SK-N-SH (cell line): ENCODE measurements at regions not wholly inside any gene's neighbourhood (a gene's known extent, or its start where the extent isn't known, plus 50 kb on each side); places are given as distances from the start of the nearest gene placed in this dataset.

Experiments used
- CTCF ChIA-PET: fragments of 300-600, 350-600 bp; formaldehyde crosslinking; extraction: SDS; loops from one replicate; lab custom pipeline; 2021; lab: Yijun Ruan, JAX
- POLR2A ChIA-PET: fragments of 350-600 bp; sonication (Branson Sonifier 250); formaldehyde crosslinking; extraction: SDS; loops from one replicate; lab custom pipeline; 2020; ENCODE audit warnings: antibody characterized with exemption, inconsistent platforms; lab: Yijun Ruan, JAX
- DNase-seq: peaks from one replicate; pipeline ENCODE4 v3.0.0; 2012
- H2AFZ ChIP-seq: fragments of 200-600 bp; sonication (generic); 2 replicates; pipeline ENCODE4 v1.8.1; 2016; ENCODE audit warnings: antibody characterized with exemption, mild to moderate bottlenecking, low read depth
- H3F3A ChIP-seq: fragments of 200-600 bp; sonication (generic); replicated peaks from 2 replicates; pipeline ENCODE3; 2016; ENCODE audit warnings: antibody characterized with exemption, mild to moderate bottlenecking; ENCODE audit not compliant: insufficient read depth
- H3K27ac ChIP-seq, 2 experiments: fragments of 200-500 bp in 1 of 2; fragments of 200-600 bp in 1 of 2; sonication (Bioruptor generic) in 1 of 2; sonication (generic), shearing (Covaris generic) in 1 of 2; 2 replicates each; pipeline versions ENCODE4 v1.5.1 to v1.6.1; 2014 to 2016; ENCODE audit warnings: low read depth in 2 of 2, inconsistent platforms in 1 of 2, low read length in 1 of 2, mild to moderate bottlenecking in 1 of 2, mixed read lengths in 1 of 2
- H3K27me3 ChIP-seq: fragments of 200-600 bp; sonication (generic), shearing (Covaris generic); 2 replicates; pipeline ENCODE4 v1.6.1; 2016; ENCODE audit warnings: mixed run types; ENCODE audit not compliant: insufficient read depth
- H3K36me3 ChIP-seq, 2 experiments: fragments of 200-500 bp in 1 of 2; fragments of 200-600 bp in 1 of 2; sonication (Bioruptor generic) in 1 of 2; sonication (generic) in 1 of 2; replicated peaks in 1 of 2; 2 replicates each; pipeline versions ENCODE3 to v1.5.1; 2014 to 2016; ENCODE audit warnings: low read length in 1 of 2, mild to moderate bottlenecking in 1 of 2; ENCODE audit not compliant: insufficient read depth in 2 of 2, control insufficient read depth in 1 of 2
- H3K4me1 ChIP-seq, 2 experiments: fragments of 200-500 bp in 1 of 2; fragments of 200-600 bp in 1 of 2; sonication (Bioruptor generic) in 1 of 2; sonication (generic), shearing (Covaris generic) in 1 of 2; 2 replicates each; pipeline versions ENCODE4 v1.5.1 to v1.6.1; 2014 to 2016; ENCODE audit warnings: low read depth in 1 of 2, low read length in 1 of 2, mixed run types in 1 of 2; ENCODE audit not compliant: insufficient read depth in 2 of 2, control insufficient read depth in 1 of 2
- H3K4me2 ChIP-seq: fragments of 200-600 bp; sonication (generic), shearing (Covaris generic); 2 replicates; pipeline ENCODE4 v1.6.1; 2017; ENCODE audit warnings: mixed run types
- H3K4me3 ChIP-seq, 2 experiments: fragments of 200-500 bp in 1 of 2; fragments of 200-600 bp in 1 of 2; sonication (Bioruptor generic) in 1 of 2; sonication (generic), shearing (Covaris generic) in 1 of 2; 2 replicates each; pipeline versions ENCODE4 v1.5.1 to v1.8.1; 2014 to 2016; ENCODE audit warnings: low read depth in 2 of 2, inconsistent platforms in 1 of 2, low read length in 1 of 2, mild to moderate bottlenecking in 1 of 2, mixed read lengths in 1 of 2, moderate library complexity in 1 of 2
- H3K79me2 ChIP-seq: fragments of 200-600 bp; sonication (generic); 2 replicates; pipeline ENCODE4 v1.8.1; 2017; ENCODE audit warnings: mild to moderate bottlenecking; ENCODE audit not compliant: insufficient read depth
- H3K9ac ChIP-seq: fragments of 200-600 bp; sonication (generic); 2 replicates; pipeline ENCODE4 v1.6.1; 2017; ENCODE audit warnings: mixed run types
- H3K9me2 ChIP-seq: fragments of 200-600 bp; sonication (generic); 2 replicates; pipeline ENCODE4 v1.6.1; 2017; ENCODE audit warnings: mixed run types
- H3K9me3 ChIP-seq: fragments of 200-600 bp; sonication (generic); 2 replicates; pipeline ENCODE4 v1.6.1; 2017; ENCODE audit warnings: mixed run types, mild to moderate bottlenecking, moderate library complexity
- H4K20me1 ChIP-seq: fragments of 200-600 bp; sonication (generic); 2 replicates; pipeline ENCODE4 v1.6.1; 2017; ENCODE audit warnings: mild to moderate bottlenecking, mixed run types; ENCODE audit not compliant: insufficient read depth
- FOSL2 ChIP-seq: IDR thresholded peaks from 2 replicates; pipeline ENCODE4 v1.4.0; 2012; ENCODE audit warnings: low read depth, mild to moderate bottlenecking, moderate library complexity, borderline replicate concordance
- IRF3 ChIP-seq: fragments of 150-350 bp; IDR thresholded peaks from 2 replicates; pipeline ENCODE4 v1.6.1; 2016; ENCODE audit warnings: mild to moderate bottlenecking, low read depth, low read length
- RXRA ChIP-seq: IDR thresholded peaks from 2 replicates; pipeline ENCODE4 v1.4.0; 2012; ENCODE audit warnings: low read depth, mild to moderate bottlenecking, borderline replicate concordance
- SMC3 ChIP-seq: IDR thresholded peaks from 2 replicates; pipeline ENCODE4 v1.6.1; 2012; ENCODE audit warnings: low read depth, low read length, improper control_type of control experiment
- TCF12 ChIP-seq: IDR thresholded peaks from 2 replicates; pipeline ENCODE4 v1.4.0; 2012
- TEAD4 ChIP-seq: IDR thresholded peaks from 2 replicates; pipeline ENCODE4 v1.4.0; 2012; ENCODE audit warnings: mild to moderate bottlenecking, borderline replicate concordance; ENCODE audit not compliant: insufficient read depth
- YY1 ChIP-seq: IDR thresholded peaks from 2 replicates; pipeline ENCODE4 v1.4.0; 2012; ENCODE audit warnings: low read depth, mild to moderate bottlenecking
- WGBS: methylation state at CpG from one replicate; pipeline ENCODE4 v1.1.6; 2017; ENCODE audit warnings: low lambda C conversion rate; 5-methylcytosine and 5-hydroxymethylcytosine counted together
- TF ChIP-seq, protein P1 (sequence below): fragments of 150-350 bp; IDR thresholded peaks from 2 replicates; pipeline ENCODE4 v1.6.1; 2017; ENCODE audit warnings: antibody characterized with exemption, low read length, low read depth, borderline replicate concordance

GRCh38 chr2:120445449-120446143 is 99.7 kb downstream of the INHBB start:
- TF ChIP-seq YY1 (no peak), FOSL2 (no peak)
- TF ChIP-seq, protein P1, sequence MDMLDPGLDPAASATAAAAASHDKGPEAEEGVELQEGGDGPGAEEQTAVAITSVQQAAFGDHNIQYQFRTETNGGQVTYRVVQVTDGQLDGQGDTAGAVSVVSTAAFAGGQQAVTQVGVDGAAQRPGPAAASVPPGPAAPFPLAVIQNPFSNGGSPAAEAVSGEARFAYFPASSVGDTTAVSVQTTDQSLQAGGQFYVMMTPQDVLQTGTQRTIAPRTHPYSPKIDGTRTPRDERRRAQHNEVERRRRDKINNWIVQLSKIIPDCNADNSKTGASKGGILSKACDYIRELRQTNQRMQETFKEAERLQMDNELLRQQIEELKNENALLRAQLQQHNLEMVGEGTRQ: no peak
- Histone ChIP-seq H3K79me2 (no peaks in the 10 kb centered on the region), H3K4me3 (no peak overlapping the region), H3K9ac (no peak overlapping the region), H3K4me2 (no peak overlapping the region), H3K9me3 (no peaks in the 10 kb centered on the region), H3K27me3 (peaks cover 33% of the 10 kb centered on the region; the same call in 1 of the 2 replicates), H3F3A (no peaks in the 10 kb centered on the region), H3K27ac (no peak overlapping the region), H3K9me2 (no peaks in the 10 kb centered on the region), H4K20me1 (no peaks in the 10 kb centered on the region), H3K4me1 (no peaks in the 10 kb centered on the region; a peak in 1 of 4 replicates), H3K36me3 (no peaks in the 10 kb centered on the region), H2AFZ (no peak overlapping the region)
- DNase-seq: no peak
- ChIA-PET CTCF (interaction anchor here (2.0 kb wide), 1 partner anchor 102 kb away, joined by 4 read pairs; no protein-coding TSS in a partner anchor), POLR2A (no interaction called here)
- 67% methylated on average over 7 of the region's 7 CpGs for WGBS

DNA sequence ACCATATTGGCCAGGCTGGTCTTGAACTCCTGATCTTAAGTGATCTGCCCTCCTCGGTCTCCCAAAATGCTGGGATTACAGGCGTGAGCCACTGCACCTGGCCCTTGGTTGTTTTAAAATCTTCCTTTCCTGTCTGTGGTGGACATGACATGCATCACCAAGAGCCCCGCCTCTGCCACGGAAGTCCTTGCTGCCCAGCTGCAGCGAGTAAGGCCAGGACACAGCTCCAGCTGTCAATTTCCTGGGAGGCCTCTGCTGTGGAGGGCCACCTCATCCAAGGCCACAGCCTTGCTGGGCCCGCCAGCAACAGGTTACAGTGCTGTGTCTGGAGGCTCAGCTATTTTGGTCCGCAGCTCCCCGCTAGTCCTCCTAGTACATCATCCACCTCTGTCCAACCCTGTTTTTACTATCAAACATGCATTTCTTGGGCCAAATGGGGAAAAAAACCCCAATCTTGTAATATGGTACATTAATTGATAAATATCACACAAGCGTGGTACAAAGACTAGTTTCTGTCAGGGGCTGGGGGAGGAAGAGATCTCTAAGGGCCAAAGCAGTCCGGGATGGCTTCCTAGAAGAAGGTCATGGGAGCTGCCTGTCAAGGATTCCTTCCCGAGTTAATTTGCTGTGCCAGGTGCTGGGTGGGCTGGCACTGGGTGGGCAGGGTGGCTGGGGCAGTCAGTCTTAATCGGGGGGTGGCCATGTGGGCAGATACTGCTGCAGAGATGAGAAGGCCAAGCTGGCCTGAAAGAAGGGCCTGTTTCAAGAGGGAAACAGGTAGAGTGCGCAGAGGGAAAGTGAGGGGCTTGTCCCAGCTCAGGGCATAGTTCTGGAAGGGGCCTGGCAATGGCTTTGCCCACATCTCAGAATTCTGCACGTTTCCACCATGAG is 100.5 kb downstream of the INHBB start:
- Histone ChIP-seq H3K4me1 (no peaks in the 10 kb centered on the region; a peak in 1 of 4 replicates), H3K36me3 (no peaks in the 10 kb centered on the region), H2AFZ (no peak overlapping the region), H3K27ac (no peak overlapping the region), H3K27me3 (peaks cover 25% of the 10 kb centered on the region; the same call in 1 of the 2 replicates), H4K20me1 (no peaks in the 10 kb centered on the region), H3K4me2 (no peak overlapping the region), H3K9me3 (no peaks in the 10 kb centered on the region), H3K79me2 (no peaks in the 10 kb centered on the region), H3K9ac (no peak overlapping the region), H3K9me2 (no peaks in the 10 kb centered on the region), H3F3A (no peaks in the 10 kb centered on the region), H3K4me3 (no peak overlapping the region)
- POLR2A ChIA-PET: no interaction called here
- TF ChIP-seq IRF3 (no peak), SMC3 (no peak), TEAD4 (no peak), RXRA (no peak), TCF12 (no peak)
- no peak for DNase-seq
- CTCF ChIA-PET: interaction anchor here (0.6 to 2.0 kb wide), 2 partner anchors 103 to 1019 kb away, joined by 3 to 4 read pairs; no protein-coding TSS in a partner anchor
- WGBS: 53% methylated on average over 12 of the region's 14 CpGs
